Daoy (cell line): ENCODE measurements at regions not wholly inside any gene's neighbourhood (a gene's known extent, or its start where the extent isn't known, plus 50 kb on each side); places are given as distances from the start of the nearest gene placed in this dataset.

Source experiments
- DNase-seq: peaks from one replicate; pipeline ENCODE4 v3.0.0-alpha.2; 2015; ENCODE audit warnings: low read depth

DNA sequence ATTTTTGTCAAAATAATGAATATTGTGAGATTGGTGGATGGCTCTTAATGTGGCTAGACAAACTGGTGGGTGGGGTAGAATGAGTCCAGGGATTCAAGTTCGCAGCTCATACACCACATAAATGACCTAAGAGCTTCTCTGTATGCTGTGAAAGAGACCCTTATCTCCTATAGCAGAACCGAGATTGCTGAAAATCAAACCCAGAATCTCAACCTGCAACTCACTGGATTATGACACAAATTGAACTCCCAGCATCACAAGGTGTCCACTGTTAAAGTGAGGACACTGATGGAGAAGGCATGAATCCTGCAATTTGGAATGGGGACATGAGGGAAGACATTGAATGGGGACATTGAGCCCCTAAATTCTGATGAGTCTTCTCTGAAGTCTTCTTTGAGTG, 51.3 kb upstream of the CNKSR3 start:
- no peak for DNase-seq

DNA sequence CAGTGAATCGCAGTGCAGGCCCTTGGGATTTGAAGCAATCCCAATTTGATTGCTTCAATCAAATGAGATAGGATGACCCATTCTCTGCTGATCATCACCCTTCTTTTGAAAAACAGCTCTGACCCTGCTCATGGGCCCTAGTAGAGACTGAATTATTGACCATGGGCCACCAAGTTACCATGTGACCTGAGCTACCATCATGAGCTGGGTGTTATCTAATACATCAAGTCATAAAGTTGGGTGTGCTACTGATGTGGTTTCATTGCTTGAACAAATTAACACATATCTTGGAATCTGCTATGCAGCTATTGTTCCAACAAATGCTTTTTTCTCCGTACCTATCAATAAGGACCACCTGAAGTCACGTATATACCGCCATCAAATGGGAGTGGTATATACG, 54.8 kb upstream of the CNKSR3 start:
- DNase-seq: no peak

DNA sequence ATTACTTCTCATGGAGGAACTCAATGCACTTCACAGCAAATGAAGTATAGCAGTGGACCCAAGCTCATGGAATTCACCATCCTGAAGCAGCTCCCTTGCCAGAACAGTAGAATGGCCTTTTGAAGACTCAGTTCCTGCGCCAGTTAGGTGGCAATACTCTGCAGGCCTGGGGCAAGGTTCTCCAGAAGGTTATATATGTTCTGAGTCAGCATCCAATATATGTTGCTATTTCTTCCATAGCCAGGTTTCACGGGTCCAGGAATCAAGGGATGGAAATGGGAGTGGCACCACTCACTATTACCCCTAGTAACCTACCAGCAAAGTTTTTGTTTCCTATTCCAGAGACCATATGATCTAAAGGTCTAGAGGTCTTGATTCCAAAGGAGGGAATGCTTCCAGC, 56.4 kb upstream of the CNKSR3 start:
- no peak for DNase-seq

DNA sequence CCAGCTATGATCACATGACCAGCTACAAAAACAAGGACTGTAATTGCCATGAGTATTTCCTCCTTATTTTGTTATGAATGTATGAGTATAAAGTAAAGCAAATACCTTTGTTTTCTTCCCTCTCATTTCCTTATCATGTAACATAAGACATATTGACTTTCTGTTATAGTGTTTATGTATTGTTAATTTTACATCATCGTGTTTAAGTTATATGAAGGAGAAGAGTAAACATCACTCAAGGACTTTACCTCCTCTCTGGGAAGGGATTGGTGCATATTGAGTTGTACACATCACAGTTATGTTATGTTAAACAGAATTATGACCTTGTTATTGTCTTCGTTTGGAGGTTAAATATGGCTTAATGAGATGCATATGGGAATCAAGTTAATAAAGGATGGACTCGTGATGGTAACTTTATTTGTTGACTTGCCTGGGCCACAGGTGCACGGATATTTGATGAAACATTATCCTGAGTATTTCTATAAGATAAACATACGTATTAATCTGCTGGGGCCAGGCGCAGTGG, 57.3 kb upstream of the CNKSR3 start:
- DNase-seq: no peak

- no peak for DNase-seq
Observed at GRCh38 chr6:154569156-154569862, 58.8 kb upstream of the CNKSR3 start.

GRCh38 chr6:154570505-154570904, 60.0 kb upstream of the CNKSR3 start:
- DNase-seq: no peak

DNA sequence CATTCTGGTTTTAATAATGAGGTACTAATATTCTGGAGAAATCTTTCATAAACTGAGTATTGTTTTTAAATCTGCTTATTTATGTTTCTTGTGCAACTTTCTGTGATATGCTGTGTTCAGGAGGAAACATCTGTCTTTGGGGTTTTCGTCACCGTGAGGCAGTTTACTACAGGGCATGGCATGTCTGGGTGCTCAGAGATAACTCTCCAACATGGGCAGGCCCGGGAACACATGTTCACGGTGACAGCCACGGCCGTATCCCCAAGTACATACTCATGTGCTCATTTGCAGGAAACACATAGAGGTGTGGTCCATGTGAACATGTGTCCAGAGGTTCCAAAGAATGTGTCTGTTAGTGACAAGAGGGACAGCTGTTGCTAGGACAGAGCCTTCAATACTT, 62.1 kb upstream of the CNKSR3 start:
- DNase-seq: no peak

GRCh38 chr6:154578004-154578559, 67.6 kb upstream of the CNKSR3 start:
- DNase-seq: no peak

- no peak for DNase-seq
Observed at GRCh38 chr6:154579046-154579445, 68.6 kb upstream of the CNKSR3 start.

DNA sequence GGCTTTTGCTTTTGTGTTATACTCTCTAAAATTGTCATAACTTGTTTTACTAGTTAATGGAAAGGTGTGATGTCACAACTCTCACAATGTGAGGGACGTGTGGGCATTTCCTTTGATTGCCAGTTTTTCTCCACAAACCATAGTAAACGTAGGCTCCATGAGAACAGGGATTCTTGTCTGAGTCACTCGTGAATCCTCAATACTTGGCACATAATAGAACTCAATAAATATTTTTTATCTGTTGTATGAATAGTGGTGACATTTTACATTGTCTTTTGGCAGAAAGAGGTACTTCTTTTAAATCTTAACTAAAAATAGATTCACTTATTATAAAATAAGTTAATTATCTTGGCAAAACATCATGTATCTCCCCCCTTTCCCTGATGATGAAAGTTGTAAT, 69.0 kb upstream of the CNKSR3 start:
- DNase-seq: no peak

- DNase-seq: no peak
Observed at GRCh38 chr6:154580397-154581135, 70.1 kb upstream of the CNKSR3 start.

DNA sequence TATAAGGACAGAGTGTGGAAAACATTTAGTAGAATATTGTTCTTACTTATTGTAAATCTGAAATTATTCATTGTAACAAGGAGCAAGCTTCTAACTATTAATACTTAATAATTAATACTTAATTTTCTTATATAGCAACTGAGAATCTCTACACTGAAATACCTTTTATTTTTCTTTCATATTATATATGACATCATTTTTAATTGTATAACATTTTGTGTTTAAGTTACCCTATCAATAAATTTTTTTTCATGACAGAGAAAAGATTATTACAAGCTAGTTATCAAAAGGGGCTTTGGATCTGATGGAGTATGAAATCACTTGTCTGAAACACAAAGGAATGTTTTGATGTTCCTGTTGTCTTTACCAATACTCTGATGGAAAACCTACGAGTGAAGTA, 72.2 kb upstream of the CNKSR3 start:
- DNase-seq: no peak

GRCh38 chr6:154583546-154584188, 73.2 kb upstream of the CNKSR3 start:
- no peak for DNase-seq

DNA sequence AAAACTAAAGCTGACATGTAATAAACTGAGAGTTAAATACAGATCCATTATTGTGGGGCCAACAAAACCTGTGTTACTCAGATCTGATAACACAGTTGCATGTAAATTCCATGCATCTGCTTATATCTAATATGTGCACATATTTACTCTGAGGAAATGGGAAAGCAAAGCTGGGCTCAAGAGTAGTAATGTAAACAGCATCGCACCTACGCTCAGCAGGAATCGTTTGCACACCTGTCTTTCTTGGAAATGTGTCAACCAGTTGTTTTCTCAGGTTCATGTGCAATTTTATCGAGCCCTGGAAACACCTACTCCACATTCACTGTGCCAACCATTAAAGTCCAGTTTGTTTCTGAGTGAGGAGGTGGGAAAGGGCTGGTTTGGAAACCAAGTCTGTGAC, 80.3 kb upstream of the CNKSR3 start:
- no peak for DNase-seq

DNA sequence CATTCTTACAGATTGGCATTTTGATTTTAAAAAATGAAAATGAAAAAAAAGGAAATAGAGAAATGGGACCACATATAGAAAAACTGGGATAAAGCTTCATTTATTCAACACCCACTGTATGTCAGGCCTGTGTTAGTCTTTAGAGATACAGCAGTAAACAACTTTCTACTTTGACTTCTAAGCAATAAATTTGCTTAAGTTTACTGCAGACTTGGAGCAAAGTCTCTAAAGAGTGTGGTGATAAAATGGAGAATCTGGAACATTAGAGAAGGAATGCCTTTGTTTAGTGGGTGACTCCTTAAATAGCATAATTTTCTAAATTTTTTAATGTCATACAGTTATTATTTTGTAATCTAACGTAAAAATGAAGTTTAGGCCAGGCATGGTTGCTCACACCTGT, 80.7 kb upstream of the CNKSR3 start:
- DNase-seq: no peak

- no peak for DNase-seq
Observed at GRCh38 chr6:154592199-154592860, 81.8 kb upstream of the CNKSR3 start.

DNA sequence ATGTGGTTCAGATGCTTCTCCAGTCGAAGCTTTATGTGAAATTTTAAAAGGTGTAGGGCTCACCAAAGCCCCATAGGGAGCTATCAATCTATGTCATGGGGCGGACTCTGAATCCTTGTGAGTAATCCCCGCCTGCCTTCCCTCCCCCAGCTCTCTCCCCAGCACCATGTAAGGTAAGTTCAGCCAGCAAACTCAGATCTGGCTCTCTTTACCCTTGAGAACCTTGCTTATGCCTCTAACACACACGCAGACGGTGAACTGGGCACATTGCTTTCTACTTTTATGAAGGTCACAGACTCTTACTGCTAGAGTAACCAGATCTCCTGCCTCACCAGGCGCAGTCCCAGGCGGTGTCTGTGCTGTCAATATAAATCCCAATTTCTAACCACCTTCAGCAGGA, 82.6 kb upstream of the CNKSR3 start:
- DNase-seq: peak; percentile 53

- no peak for DNase-seq
Observed at GRCh38 chr6:154594496-154595198, 84.2 kb upstream of the CNKSR3 start.

GRCh38 chr6:154595538-154595937, 85.1 kb upstream of the CNKSR3 start:
- DNase-seq: no peak

GRCh38 chr6:154596009-154596408, 85.5 kb upstream of the CNKSR3 start:
- no peak for DNase-seq

GRCh38 chr6:154596701-154597100, 86.2 kb upstream of the CNKSR3 start:
- no peak for DNase-seq
